HCT116 (cell line): ENCODE measurements at regions not wholly inside any gene's neighbourhood (a gene's known extent, or its start where the extent isn't known, plus 50 kb on each side); places are given as distances from the start of the nearest gene placed in this dataset.

Experiments
- POLR2A ChIP-seq: IDR thresholded peaks from 2 replicates; pipeline ENCODE4 v1.7.0; 2011; ENCODE audit warnings: borderline replicate concordance; ENCODE audit not compliant: insufficient read depth, insufficient read length; ENCODE audit errors: extremely low read depth
- POLR2AphosphoS5 ChIP-seq: IDR thresholded peaks from 2 replicates; pipeline ENCODE4 v1.6.1; 2011; ENCODE audit warnings: mild to moderate bottlenecking, low read depth, low read length, moderate library complexity
- SRF ChIP-seq: IDR thresholded peaks from 2 replicates; pipeline ENCODE4 v1.6.1; 2012; ENCODE audit warnings: low read depth
- YY1 ChIP-seq: IDR thresholded peaks from 2 replicates; pipeline ENCODE4 v1.6.1; 2011; ENCODE audit warnings: low read length, low read depth, moderate library complexity, mild to moderate bottlenecking; ENCODE audit not compliant: insufficient replicate concordance; ENCODE audit errors: extremely low read depth
- ZNF274 ChIP-seq: fragments of 200-500 bp; sonication (Bioruptor generic); IDR thresholded peaks from 2 replicates; pipeline ENCODE4 v1.6.1; 2014; ENCODE audit warnings: mild to moderate bottlenecking, low read depth, low read length, inconsistent platforms
- TF ChIP-seq, protein P1 (sequence below), 3 experiments: fragments of 200-600 bp in 1 of 3; sonication (generic) in 1 of 3; IDR thresholded peaks in 2 of 3; conservative IDR thresholded peaks in 1 of 3; 2 replicates each; pipeline ENCODE4 v1.5.1; 2012 to 2017; ENCODE audit warnings: low read depth in 2 of 3, low read length in 2 of 3, antibody characterized with exemption in 1 of 3, borderline replicate concordance in 1 of 3, control low read depth in 1 of 3, mild to moderate bottlenecking in 1 of 3, mixed read lengths in 1 of 3, mixed run types in 1 of 3, moderate library complexity in 1 of 3; ENCODE audit not compliant: insufficient read depth in 1 of 3
- TF ChIP-seq, protein P2 (sequence below): IDR thresholded peaks from 2 replicates; pipeline ENCODE4 v1.6.1; 2012; ENCODE audit warnings: low read depth
- TF ChIP-seq, protein P3 (sequence below): IDR thresholded peaks from 2 replicates; pipeline ENCODE4 v1.6.1; 2012

DNA sequence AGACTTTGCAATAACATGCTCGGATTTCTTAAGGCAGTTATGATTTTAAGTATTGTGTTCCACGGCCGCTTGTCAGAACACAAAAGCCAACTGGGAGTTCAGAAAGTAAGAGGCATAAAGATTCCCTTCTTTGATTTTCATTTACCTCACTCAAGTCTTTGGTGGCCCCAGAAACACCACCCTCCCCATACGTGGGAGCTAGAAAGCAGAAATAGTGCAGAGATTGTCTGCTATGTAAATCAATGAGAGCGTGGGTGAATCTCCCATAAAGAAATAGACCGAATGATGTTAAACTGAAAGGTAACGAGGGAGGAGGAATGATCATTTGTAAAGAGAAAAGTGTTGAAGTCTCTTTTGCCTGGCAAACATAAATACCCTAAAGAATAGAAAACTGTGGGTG is 322.1 kb upstream of the ETAA1 start:
- TF ChIP-seq SRF (no peak), YY1 (no peak), POLR2AphosphoS5 (no peak), ZNF274 (no peak), POLR2A (no peak)
- TF ChIP-seq, protein P1, sequence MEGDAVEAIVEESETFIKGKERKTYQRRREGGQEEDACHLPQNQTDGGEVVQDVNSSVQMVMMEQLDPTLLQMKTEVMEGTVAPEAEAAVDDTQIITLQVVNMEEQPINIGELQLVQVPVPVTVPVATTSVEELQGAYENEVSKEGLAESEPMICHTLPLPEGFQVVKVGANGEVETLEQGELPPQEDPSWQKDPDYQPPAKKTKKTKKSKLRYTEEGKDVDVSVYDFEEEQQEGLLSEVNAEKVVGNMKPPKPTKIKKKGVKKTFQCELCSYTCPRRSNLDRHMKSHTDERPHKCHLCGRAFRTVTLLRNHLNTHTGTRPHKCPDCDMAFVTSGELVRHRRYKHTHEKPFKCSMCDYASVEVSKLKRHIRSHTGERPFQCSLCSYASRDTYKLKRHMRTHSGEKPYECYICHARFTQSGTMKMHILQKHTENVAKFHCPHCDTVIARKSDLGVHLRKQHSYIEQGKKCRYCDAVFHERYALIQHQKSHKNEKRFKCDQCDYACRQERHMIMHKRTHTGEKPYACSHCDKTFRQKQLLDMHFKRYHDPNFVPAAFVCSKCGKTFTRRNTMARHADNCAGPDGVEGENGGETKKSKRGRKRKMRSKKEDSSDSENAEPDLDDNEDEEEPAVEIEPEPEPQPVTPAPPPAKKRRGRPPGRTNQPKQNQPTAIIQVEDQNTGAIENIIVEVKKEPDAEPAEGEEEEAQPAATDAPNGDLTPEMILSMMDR (IDR thresholded peaks at IDR 0.05 in 2 of 3, conservative IDR thresholded peaks at IDR 0.05 in 1 of 3; ENCODE audit: borderline replicate concordance in 1 of 3, insufficient read depth in 1 of 3, low read depth in 2 of 3, low read length in 2 of 3), result no peak
- TF ChIP-seq, protein P2, sequence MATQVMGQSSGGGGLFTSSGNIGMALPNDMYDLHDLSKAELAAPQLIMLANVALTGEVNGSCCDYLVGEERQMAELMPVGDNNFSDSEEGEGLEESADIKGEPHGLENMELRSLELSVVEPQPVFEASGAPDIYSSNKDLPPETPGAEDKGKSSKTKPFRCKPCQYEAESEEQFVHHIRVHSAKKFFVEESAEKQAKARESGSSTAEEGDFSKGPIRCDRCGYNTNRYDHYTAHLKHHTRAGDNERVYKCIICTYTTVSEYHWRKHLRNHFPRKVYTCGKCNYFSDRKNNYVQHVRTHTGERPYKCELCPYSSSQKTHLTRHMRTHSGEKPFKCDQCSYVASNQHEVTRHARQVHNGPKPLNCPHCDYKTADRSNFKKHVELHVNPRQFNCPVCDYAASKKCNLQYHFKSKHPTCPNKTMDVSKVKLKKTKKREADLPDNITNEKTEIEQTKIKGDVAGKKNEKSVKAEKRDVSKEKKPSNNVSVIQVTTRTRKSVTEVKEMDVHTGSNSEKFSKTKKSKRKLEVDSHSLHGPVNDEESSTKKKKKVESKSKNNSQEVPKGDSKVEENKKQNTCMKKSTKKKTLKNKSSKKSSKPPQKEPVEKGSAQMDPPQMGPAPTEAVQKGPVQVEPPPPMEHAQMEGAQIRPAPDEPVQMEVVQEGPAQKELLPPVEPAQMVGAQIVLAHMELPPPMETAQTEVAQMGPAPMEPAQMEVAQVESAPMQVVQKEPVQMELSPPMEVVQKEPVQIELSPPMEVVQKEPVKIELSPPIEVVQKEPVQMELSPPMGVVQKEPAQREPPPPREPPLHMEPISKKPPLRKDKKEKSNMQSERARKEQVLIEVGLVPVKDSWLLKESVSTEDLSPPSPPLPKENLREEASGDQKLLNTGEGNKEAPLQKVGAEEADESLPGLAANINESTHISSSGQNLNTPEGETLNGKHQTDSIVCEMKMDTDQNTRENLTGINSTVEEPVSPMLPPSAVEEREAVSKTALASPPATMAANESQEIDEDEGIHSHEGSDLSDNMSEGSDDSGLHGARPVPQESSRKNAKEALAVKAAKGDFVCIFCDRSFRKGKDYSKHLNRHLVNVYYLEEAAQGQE, result no peak
- TF ChIP-seq, protein P3, sequence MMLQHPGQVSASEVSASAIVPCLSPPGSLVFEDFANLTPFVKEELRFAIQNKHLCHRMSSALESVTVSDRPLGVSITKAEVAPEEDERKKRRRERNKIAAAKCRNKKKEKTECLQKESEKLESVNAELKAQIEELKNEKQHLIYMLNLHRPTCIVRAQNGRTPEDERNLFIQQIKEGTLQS, result no peak
